ENCODE measurements at regions not wholly inside any gene's neighbourhood (a gene's known extent, or its start where the extent isn't known, plus 50 kb on each side); places are given as distances from the start of the nearest gene placed in this dataset.

- TF ChIP-seq, protein P1, sequence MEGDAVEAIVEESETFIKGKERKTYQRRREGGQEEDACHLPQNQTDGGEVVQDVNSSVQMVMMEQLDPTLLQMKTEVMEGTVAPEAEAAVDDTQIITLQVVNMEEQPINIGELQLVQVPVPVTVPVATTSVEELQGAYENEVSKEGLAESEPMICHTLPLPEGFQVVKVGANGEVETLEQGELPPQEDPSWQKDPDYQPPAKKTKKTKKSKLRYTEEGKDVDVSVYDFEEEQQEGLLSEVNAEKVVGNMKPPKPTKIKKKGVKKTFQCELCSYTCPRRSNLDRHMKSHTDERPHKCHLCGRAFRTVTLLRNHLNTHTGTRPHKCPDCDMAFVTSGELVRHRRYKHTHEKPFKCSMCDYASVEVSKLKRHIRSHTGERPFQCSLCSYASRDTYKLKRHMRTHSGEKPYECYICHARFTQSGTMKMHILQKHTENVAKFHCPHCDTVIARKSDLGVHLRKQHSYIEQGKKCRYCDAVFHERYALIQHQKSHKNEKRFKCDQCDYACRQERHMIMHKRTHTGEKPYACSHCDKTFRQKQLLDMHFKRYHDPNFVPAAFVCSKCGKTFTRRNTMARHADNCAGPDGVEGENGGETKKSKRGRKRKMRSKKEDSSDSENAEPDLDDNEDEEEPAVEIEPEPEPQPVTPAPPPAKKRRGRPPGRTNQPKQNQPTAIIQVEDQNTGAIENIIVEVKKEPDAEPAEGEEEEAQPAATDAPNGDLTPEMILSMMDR (IDR thresholded peaks at IDR 0.05; ENCODE audit: low read depth, low read length, missing input control) = no peak
- TF ChIP-seq JUND (IDR thresholded peaks at IDR 0.05) (no peak), MAX (IDR thresholded peaks at IDR 0.05) (no peak), YY1 (IDR thresholded peaks at IDR 0.05) (no peak), TAF1 (conservative IDR thresholded peaks at IDR 0.05) (no peak)
- TF ChIP-seq, protein P2, sequence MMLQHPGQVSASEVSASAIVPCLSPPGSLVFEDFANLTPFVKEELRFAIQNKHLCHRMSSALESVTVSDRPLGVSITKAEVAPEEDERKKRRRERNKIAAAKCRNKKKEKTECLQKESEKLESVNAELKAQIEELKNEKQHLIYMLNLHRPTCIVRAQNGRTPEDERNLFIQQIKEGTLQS (IDR thresholded peaks at IDR 0.05) = no peak
Observed at GRCh38 chr5:85052826-85053225, 668.1 kb upstream of the EDIL3 start.

Measured in liver (tissue), 3 donors.